MM.1S (cell line): ENCODE measurements at regions not wholly inside any gene's neighbourhood (a gene's known extent, or its start where the extent isn't known, plus 50 kb on each side); places are given as distances from the start of the nearest gene placed in this dataset.

Source experiments
- DNase-seq: peaks from one replicate; pipeline ENCODE4 v3.0.0-alpha.2; 2015
- H2AFZ ChIP-seq: fragments of 300-600 bp; sonication (generic); 2 replicates; pipeline ENCODE4 v1.6.0; 2016; ENCODE audit warnings: antibody characterized with exemption, low read length
- H3F3A ChIP-seq: fragments of 300-600 bp; sonication (generic); 2 replicates; pipeline ENCODE4 v1.6.1; 2016; ENCODE audit warnings: mild to moderate bottlenecking, antibody characterized with exemption, low read length, moderate library complexity, mixed read lengths; ENCODE audit not compliant: insufficient read depth
- H3K27ac ChIP-seq: fragments of 300-600 bp; sonication (generic); 2 replicates; pipeline ENCODE4 v1.5.1; 2016; ENCODE audit warnings: mild to moderate bottlenecking, low read length
- H3K27me3 ChIP-seq: fragments of 300-600 bp; sonication (generic); replicated peaks from 2 replicates; pipeline ENCODE4 v1.6.0; 2016; ENCODE audit warnings: low read length; ENCODE audit not compliant: insufficient read depth
- H3K36me3 ChIP-seq: fragments of 300-600 bp; sonication (generic); replicated peaks from 2 replicates; pipeline ENCODE4 v1.6.1; 2016; ENCODE audit warnings: mild to moderate bottlenecking, low read length, mixed read lengths; ENCODE audit not compliant: insufficient read depth
- H3K4me1 ChIP-seq: fragments of 300-600 bp; sonication (generic); 2 replicates; pipeline ENCODE4 v1.6.1; 2016; ENCODE audit warnings: low read length, mixed read lengths
- H3K4me2 ChIP-seq: fragments of 300-600 bp; sonication (generic); 2 replicates; pipeline ENCODE4 v1.6.0; 2016; ENCODE audit warnings: low read depth, low read length
- H3K4me3 ChIP-seq: fragments of 300-600 bp; sonication (generic); 2 replicates; pipeline ENCODE4 v1.5.1; 2016; ENCODE audit warnings: low read length, mixed read lengths
- H3K79me2 ChIP-seq: fragments of 300-600 bp; sonication (generic); 2 replicates; pipeline ENCODE4 v1.6.1; 2016; ENCODE audit warnings: mixed run types, low read length, mixed read lengths
- H3K9ac ChIP-seq: fragments of 300-600 bp; sonication (generic); 2 replicates; pipeline ENCODE4 v1.6.1; 2016; ENCODE audit warnings: low read length, mixed read lengths
- H3K9me2 ChIP-seq: fragments of 300-600 bp; sonication (generic); replicated peaks from 2 replicates; pipeline ENCODE4 v1.6.1; 2016; ENCODE audit warnings: mild to moderate bottlenecking, low read length, mixed read lengths; ENCODE audit not compliant: insufficient read depth
- H3K9me3 ChIP-seq: fragments of 300-600 bp; sonication (generic); replicated peaks from 2 replicates; pipeline ENCODE4 v1.6.1; 2016; ENCODE audit warnings: mild to moderate bottlenecking, low read length, mixed read lengths; ENCODE audit not compliant: insufficient read depth
- H4K20me1 ChIP-seq: fragments of 300-600 bp; sonication (generic); 2 replicates; pipeline ENCODE4 v1.6.1; 2016; ENCODE audit warnings: mild to moderate bottlenecking, low read length, moderate library complexity, mixed read lengths; ENCODE audit not compliant: insufficient read depth
- EZH2 ChIP-seq: fragments of 300-600 bp; sonication (generic); optimal IDR thresholded peaks from 2 replicates; pipeline ENCODE3; 2017; ENCODE audit warnings: low read depth, mild to moderate bottlenecking, antibody characterized with exemption, low read length, mixed read lengths
- EZH2phosphoT487 ChIP-seq: fragments of 300-600 bp; sonication (generic); IDR thresholded peaks from 2 replicates; pipeline ENCODE4 v1.6.1; 2018; ENCODE audit warnings: antibody characterized with exemption, low read length
- TF ChIP-seq, protein P1 (sequence below): fragments of 300-600 bp; sonication (generic); IDR thresholded peaks from 2 replicates; pipeline ENCODE4 v1.5.1; 2016; ENCODE audit warnings: antibody characterized with exemption, low read length, mixed read lengths

DNA sequence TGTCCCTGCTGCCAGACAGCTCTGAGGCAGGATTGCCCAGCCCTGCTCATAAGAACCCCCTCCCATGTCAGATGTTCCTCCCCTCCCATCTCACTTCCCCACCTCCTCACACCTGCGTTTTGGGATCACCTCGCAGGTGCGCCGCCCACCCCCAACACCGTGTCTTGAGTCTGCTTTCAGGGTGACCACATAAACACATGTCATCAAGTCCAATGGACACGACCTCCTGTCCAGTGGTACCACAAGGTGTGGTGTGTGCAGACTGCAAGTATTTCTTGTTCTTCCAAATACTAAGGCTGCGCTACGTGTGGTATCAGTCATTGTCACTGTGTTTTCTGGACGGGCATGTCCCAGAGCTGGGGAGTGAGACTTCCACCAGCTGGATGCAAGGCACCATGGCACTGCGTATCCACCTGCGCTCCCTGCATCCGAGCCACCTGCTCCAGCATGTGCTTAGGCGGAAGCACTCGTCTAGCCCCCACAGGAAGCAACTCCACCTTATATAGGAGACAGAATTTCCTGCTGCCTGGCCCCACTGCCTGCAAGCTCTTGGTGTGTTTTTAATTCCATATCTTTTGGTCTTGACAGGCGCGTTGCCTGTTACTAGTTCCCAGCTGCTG is 119.7 kb upstream of the NXT1 start:
- Histone ChIP-seq H3K36me3 (no peaks in the 10 kb centered on the region), H3K27ac (no peak overlapping the region), H3K9ac (no peak overlapping the region), H4K20me1 (no peaks in the 10 kb centered on the region), H3K27me3 (no peaks in the 10 kb centered on the region), H3K4me2 (no peak overlapping the region), H3K4me1 (no peaks in the 10 kb centered on the region), H3F3A (no peaks in the 10 kb centered on the region), H3K9me2 (no peaks in the 10 kb centered on the region), H3K79me2 (no peaks in the 10 kb centered on the region), H3K9me3 (no peaks in the 10 kb centered on the region), H2AFZ (no peak overlapping the region), H3K4me3 (no peak overlapping the region)
- TF ChIP-seq EZH2phosphoT487, result no peak
- no peak for TF ChIP-seq EZH2
- TF ChIP-seq, protein P1, sequence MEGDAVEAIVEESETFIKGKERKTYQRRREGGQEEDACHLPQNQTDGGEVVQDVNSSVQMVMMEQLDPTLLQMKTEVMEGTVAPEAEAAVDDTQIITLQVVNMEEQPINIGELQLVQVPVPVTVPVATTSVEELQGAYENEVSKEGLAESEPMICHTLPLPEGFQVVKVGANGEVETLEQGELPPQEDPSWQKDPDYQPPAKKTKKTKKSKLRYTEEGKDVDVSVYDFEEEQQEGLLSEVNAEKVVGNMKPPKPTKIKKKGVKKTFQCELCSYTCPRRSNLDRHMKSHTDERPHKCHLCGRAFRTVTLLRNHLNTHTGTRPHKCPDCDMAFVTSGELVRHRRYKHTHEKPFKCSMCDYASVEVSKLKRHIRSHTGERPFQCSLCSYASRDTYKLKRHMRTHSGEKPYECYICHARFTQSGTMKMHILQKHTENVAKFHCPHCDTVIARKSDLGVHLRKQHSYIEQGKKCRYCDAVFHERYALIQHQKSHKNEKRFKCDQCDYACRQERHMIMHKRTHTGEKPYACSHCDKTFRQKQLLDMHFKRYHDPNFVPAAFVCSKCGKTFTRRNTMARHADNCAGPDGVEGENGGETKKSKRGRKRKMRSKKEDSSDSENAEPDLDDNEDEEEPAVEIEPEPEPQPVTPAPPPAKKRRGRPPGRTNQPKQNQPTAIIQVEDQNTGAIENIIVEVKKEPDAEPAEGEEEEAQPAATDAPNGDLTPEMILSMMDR, result no peak
- no peak for DNase-seq

DNA sequence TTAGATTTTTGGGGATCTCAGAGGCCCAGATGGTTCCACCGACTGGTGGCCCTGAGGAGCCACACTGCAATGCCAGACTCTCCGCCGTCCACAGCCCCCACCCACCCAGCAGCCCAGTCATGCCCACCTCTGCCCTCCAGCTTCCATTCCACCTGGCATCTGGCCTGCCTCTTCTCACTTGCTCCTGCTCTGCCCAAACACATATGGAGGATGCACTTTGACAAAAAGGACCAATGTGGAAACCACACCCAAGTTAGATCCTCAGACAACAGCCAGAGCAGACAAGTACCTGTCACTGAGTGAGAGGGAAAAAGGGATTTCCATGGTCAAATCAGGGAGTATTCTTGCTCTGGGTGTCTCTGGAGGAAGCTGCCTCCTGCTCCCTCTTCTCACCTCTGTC is 120.6 kb upstream of the NXT1 start:
- H3K9me3 ChIP-seq, result no peaks in the 10 kb centered on the region
- no peaks in the 10 kb centered on the region for H3K79me2 ChIP-seq
- H3K4me2 ChIP-seq, result no peak overlapping the region
- no peak overlapping the region for H3K27ac ChIP-seq
- no peaks in the 10 kb centered on the region for H3K36me3 ChIP-seq
- H4K20me1 ChIP-seq, result no peaks in the 10 kb centered on the region
- no peaks in the 10 kb centered on the region for H3F3A ChIP-seq
- H3K9ac ChIP-seq, result no peak overlapping the region
- H2AFZ ChIP-seq, result no peak overlapping the region
- H3K9me2 ChIP-seq, result no peaks in the 10 kb centered on the region
- no peak overlapping the region for H3K4me3 ChIP-seq
- TF ChIP-seq EZH2, result no peak
- TF ChIP-seq, protein P1, result no peak
- TF ChIP-seq EZH2phosphoT487, result no peak
- DNase-seq, result no peak
- H3K4me1 ChIP-seq, result no peaks in the 10 kb centered on the region
- H3K27me3 ChIP-seq, result no peaks in the 10 kb centered on the region

DNA sequence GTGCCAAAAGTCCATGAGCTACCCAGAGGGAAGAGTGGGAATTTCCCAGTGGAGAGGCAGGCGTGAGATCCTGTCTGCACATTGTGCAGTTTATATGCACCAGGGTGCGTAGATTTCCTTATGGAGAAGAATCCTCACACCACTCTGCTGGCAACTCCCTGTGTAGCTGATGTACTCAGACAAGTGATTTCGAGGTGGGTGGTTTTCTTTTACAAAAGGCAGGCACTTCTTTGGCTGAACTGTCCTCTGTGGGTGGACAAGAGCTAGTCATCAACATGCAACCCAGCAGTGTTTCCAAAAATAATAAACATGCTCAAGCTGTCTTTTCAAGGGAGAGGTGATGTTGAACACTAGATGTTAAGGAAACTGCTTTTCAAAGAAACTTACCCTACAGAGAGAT is 121.7 kb upstream of the NXT1 start:
- Histone ChIP-seq H3K4me1 (no peaks in the 10 kb centered on the region), H3K27ac (no peak overlapping the region), H3K4me2 (no peak overlapping the region), H2AFZ (no peak overlapping the region), H4K20me1 (no peaks in the 10 kb centered on the region), H3K9me3 (no peaks in the 10 kb centered on the region), H3K79me2 (no peaks in the 10 kb centered on the region), H3K4me3 (no peak overlapping the region), H3K36me3 (no peaks in the 10 kb centered on the region), H3K9ac (no peak overlapping the region), H3K27me3 (no peaks in the 10 kb centered on the region), H3F3A (no peaks in the 10 kb centered on the region), H3K9me2 (no peaks in the 10 kb centered on the region)
- TF ChIP-seq, protein P1, result no peak
- DNase-seq, result no peak
